ENCODE measurements at regions not wholly inside any gene's neighbourhood (a gene's known extent, or its start where the extent isn't known, plus 50 kb on each side); places are given as distances from the start of the nearest gene placed in this dataset.

- TF ChIP-seq CTCF (IDR thresholded peaks at IDR 0.05; ENCODE audit: borderline replicate concordance, extremely low read depth, low read length, poor library complexity, severe bottlenecking) (no peak), EZH2 (IDR thresholded peaks at IDR 0.05; ENCODE audit: borderline replicate concordance, low read depth, low read length, severe bottlenecking) (no peak)
Observed at GRCh38 chr9:12618956-12619355, 74.2 kb upstream of the TYRP1 start.
